GM23248 (cell line): ENCODE measurements at regions not wholly inside any gene's neighbourhood (a gene's known extent, or its start where the extent isn't known, plus 50 kb on each side); places are given as distances from the start of the nearest gene placed in this dataset.

Source experiments
- EZH2 ChIP-seq: fragments of 200-600 bp; sonication (generic); IDR thresholded peaks from 2 replicates; pipeline ENCODE4 v1.6.1; 2018; ENCODE audit warnings: antibody characterized with exemption, mild to moderate bottlenecking; ENCODE audit not compliant: insufficient read depth, poor library complexity, severe bottlenecking
- EZH2phosphoT487 ChIP-seq: fragments of 200-600 bp; sonication (generic); IDR thresholded peaks from 2 replicates; pipeline ENCODE4 v1.6.1; 2018; ENCODE audit warnings: antibody characterized with exemption, moderate library complexity, mild to moderate bottlenecking, low read depth; ENCODE audit not compliant: insufficient read depth

DNA sequence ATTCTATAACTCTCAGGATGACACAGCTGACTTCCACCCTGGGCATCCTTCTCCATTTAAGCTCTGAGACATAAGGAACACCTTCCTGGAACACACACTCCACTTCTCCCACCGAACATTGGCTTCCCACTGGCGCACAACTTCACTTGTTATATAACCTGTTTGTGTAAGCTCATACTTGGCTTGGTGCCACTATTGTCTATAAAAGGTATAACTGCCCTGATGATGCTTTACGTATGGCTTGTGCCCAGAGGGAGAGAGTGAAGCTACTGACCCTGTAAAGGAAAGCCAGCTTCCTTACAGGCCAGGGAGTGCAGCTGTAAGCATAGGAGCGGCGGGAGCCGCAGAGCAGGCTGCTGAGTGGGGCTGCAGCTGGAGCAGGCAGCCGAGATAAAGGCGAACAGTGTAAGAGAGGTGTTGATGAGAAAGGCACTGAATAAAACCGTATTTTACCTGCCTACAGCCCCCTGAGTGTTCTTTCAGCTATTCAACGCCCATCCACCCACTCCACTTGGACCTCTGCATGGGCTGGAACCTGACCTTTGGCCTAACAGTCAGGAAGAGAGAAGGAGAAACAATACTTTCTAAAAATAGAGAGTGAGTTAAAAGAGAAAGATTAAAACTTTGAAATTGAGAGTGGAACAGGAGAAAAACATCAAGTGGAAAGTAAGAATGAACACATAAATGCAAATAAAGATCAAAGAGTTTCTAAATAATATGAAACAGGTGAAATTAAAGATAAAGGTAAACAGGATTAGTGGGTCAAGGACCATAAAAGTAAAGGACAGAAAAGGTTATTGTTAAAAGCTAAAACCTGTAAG is 252.1 kb upstream of the ARHGAP42 start:
- no peak for TF ChIP-seq EZH2
- no peak for TF ChIP-seq EZH2phosphoT487
